ENCODE measurements at regions not wholly inside any gene's neighbourhood (a gene's known extent, or its start where the extent isn't known, plus 50 kb on each side); places are given as distances from the start of the nearest gene placed in this dataset.

- H3K4me3 ChIP-seq (ENCODE audit: low read depth, low read length) = no peak overlapping the region
- TF ChIP-seq CTCF (IDR thresholded peaks at IDR 0.05; ENCODE audit: insufficient read depth, low read length) = no peak
- DNase-seq (ENCODE audit: low read depth) = no peak
Observed at GRCh38 chr10:29921071-29921446, 138.3 kb downstream of the JCAD start.

- no peak for TF ChIP-seq CTCF (IDR thresholded peaks at IDR 0.05; ENCODE audit: insufficient read depth, low read length)
- peak; percentile 27 for DNase-seq (ENCODE audit: low read depth)
- H3K4me3 ChIP-seq (ENCODE audit: low read depth, low read length) = no peak overlapping the region
Observed at GRCh38 chr10:29920408-29921070, 138.8 kb downstream of the JCAD start.

- TF ChIP-seq CTCF (IDR thresholded peaks at IDR 0.05; ENCODE audit: insufficient read depth, low read length) = no peak
- no peak overlapping the region for H3K4me3 ChIP-seq (ENCODE audit: low read depth, low read length)
- no peak for DNase-seq (ENCODE audit: low read depth)
Observed at GRCh38 chr10:29918623-29919400, 140.6 kb downstream of the JCAD start.

GRCh38 chr10:29917311-29917710, 142.1 kb downstream of the JCAD start:
- no peak overlapping the region for H3K4me3 ChIP-seq (ENCODE audit: low read depth, low read length)
- peak; percentile 84 for DNase-seq (ENCODE audit: low read depth)
- no peak for TF ChIP-seq CTCF (IDR thresholded peaks at IDR 0.05; ENCODE audit: insufficient read depth, low read length)

- no peak for TF ChIP-seq CTCF (IDR thresholded peaks at IDR 0.05; ENCODE audit: insufficient read depth, low read length)
- H3K4me3 ChIP-seq (ENCODE audit: low read depth, low read length) = no peak overlapping the region
- DNase-seq (ENCODE audit: low read depth) = no peak
Observed at GRCh38 chr10:29916669-29917068, 142.7 kb downstream of the JCAD start.

- peak; percentile 30 for DNase-seq (ENCODE audit: low read depth)
- no peak overlapping the region for H3K4me3 ChIP-seq (ENCODE audit: low read depth, low read length)
- TF ChIP-seq CTCF (IDR thresholded peaks at IDR 0.05; ENCODE audit: insufficient read depth, low read length) = no peak
Observed at GRCh38 chr10:29914986-29915785, 144.2 kb downstream of the JCAD start.
